DMS 273 treated with DMSO at 0.1 percent for 48 hours (cell line): ENCODE measurements at regions not wholly inside any gene's neighbourhood (a gene's known extent, or its start where the extent isn't known, plus 50 kb on each side); places are given as distances from the start of the nearest gene placed in this dataset.

Source experiments
- DNase-seq: peaks from one replicate; lab custom pipeline; 2025; lab: John Stamatoyannopoulos, UW

DNA sequence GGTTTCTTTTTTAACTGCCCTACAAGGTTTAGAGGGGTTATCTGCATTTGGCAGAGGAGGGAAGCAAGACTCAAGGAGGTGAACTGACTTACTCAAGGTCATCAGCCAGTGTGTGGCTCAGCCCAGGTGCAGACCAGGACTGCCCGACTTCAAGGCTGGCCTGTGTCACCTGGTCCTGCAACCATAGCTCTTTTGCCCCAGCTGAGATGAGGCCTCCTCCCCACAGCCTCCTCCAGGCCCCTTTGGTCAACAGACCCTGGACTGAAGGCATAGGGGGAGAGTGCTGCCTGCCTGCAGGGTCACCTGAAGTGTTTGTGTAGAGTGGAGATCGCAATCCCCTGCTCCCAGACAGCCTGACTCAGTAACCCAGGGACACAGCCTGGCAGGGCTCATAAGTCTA, 168.5 kb upstream of the GLI2 start:
- no peak for DNase-seq

DNA sequence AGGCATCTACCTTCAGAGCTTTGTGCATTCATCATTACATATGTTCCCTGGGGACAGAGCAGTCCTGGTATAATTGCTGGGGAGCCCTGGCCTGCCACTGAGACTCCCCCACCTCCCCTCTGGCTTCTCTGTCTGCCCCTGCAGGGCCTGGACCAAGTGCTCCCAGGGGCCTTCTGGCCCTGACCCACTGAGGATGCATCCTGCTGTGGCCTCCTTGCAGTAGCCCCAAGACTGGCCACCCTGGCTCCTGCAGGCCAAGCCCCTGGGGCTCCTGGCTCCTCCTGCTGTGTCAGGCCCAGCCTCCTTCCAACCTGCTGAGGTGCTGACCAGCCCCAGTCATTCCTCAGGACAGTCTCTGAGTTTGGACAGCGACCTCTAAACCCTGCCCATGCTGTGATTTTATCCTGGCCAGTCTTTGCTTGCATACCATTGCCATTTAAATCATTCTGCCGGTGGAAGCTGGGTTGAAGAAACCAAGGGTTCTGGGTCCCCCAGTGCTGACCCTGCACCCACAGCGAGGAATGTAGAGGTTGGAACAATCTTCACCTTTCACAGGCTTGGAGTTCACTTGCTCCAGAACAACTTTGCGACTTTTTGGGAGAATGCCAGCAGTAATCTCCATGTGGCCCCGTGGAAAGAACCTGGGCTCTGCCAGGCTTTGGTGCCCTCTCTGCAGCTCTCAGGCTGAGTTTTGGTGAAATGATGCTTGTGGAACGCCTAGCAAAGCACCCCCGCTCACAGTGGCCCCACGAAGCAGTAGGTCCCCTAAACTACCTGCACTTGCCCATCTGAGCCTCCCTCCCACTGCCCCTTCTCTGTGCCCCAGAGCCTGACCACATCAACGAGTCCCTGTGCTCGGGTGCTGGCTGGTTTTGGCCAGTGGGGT, 167.3 kb upstream of the GLI2 start:
- DNase-seq = no peak

DNA sequence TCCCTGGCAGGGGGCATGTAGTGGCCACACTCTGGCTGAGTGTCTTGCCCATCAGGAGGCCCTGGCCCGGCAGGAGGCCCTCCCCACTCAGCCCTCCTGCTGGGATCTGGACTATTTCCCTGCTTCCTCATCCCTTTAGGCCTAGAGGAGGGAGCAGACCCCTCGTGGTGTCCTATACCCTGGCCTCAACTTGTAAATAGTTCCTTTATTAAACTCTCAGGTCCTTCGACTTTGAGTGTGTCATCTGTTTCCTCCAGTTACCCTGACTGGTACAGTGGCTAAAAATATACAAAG, 166.7 kb upstream of the GLI2 start:
- DNase-seq = no peak

DNA sequence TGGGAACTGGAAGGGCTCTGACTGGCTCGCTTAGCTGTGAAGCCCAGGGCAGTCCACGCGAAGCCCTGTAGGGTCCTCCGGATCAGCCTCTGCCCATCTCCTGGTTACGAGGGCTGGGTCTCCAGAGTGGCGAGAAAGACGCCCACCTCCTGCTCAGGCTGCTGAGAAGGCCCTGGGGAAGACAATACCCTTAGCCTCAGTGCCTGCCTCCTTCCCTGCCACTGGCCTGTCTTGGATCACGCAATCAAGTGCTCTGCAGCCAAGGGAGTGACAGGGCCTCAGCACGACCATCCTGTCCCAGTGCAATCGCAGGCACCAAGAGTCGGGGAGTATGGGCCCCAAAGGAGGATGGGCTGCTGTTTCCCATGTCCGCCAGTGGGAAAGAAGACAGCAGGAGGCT, 165.7 kb upstream of the GLI2 start:
- DNase-seq = no peak

DNA sequence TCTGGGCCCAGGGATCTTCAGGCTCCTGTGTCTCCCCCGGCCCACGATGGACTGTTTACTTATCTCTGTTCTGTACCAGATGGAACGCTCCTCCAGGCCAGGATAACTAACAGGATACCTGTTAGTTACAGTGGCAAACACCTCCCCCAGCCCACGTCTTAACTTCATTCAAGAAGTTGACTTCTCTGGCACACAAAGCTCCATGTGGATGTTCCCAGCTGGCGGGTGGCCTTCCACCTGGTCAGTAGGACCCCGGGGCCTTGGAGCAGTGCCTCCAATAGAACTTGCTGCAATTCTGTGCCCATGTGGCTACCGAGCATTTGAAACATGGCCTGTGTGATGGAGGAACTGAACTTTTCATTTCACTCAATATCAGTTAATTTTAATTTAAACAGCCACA, 165.1 kb upstream of the GLI2 start:
- DNase-seq = no peak

DNA sequence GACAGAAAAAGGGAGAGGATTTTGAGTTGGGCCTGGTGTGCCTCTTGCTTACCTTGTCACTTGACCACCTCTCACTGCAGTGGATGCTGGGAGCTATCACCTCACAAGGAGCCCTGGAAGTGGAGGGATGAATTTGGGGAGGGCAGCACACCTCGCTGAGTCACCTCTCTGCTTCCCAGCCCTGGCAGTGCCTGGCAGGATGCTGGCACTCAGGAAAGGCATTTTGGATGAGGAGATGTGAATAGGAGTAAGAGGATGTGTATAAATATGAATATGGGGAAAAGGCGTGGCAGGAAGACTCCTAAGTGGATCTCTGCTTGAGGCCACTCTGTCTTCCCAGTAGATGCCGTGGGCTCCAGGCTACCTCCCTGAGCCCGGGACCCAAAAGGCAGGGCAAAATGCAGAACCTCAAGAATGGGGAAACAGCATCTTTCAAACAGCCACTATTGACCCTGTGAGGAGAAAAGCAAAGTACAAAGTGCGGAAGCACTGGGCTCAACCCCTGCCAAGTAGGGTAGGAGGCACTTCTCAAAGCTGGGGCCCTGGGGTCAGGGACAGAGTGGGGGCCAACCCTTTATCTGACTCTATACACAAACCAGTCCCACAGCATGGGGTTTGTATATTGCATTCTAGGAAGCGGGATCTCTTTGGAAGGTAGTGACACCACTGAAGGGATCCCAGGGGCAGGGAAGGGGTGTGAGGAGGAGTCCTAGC, 164.5 kb upstream of the GLI2 start:
- no peak for DNase-seq

DNA sequence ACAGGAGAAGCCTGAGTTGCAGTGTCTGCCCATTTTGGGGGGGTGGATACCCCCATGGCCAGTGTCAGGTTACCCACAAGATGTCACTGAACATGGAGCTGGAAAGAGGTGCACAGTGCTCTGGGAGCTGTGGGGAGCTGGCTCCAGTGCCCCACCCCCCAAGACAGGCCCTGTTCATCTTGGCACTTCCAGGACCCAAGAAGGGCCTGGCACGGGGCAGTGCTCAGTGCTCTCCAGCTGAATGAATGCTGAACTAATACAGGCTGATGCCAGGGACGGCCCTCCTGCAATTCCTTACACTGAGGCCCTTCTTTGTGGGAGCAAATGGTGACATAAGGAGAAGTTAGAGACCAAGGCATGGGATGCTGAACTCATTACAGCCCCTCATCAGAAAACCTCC, 163.4 kb upstream of the GLI2 start:
- DNase-seq = no peak

DNA sequence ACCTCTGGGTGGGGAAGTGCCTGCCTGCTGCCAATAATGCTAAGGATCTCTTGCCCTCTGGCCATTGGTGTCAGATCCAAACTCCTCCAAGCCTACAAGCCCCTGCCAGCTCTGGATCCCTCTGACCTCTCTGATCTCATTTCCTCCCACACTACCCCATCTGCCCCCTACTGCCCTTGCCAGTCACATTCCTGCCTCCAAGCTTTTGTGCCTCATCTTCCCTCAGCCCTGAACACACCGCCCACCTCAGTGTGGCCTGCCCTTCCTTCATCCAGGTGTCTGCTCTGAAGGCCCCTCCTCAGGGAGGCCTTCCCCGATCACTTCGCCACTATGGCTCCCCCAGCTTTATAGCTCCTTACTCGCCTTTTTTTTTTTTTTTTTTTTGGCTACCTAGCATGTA, 161.0 kb upstream of the GLI2 start:
- no peak for DNase-seq

DNA sequence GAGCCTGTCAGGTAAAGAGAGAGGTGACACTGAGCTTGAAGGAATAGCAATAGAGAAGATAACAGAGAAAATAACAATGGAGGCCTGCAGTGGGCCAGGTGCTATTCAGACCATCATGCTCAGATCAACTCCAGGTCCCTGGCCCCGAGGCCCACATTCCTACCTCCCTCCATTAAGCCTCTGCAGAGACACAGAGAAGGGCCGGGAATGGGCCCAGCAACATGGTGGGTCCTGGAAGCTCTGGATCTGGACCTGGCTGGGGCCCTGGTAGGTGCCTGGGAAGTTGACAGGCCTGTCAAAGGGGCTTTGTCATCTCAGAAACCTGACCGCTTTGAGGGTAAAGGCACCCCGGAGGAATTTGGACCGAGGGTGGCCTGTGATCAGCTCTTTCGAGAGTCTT, 159.7 kb upstream of the GLI2 start:
- DNase-seq = no peak

DNA sequence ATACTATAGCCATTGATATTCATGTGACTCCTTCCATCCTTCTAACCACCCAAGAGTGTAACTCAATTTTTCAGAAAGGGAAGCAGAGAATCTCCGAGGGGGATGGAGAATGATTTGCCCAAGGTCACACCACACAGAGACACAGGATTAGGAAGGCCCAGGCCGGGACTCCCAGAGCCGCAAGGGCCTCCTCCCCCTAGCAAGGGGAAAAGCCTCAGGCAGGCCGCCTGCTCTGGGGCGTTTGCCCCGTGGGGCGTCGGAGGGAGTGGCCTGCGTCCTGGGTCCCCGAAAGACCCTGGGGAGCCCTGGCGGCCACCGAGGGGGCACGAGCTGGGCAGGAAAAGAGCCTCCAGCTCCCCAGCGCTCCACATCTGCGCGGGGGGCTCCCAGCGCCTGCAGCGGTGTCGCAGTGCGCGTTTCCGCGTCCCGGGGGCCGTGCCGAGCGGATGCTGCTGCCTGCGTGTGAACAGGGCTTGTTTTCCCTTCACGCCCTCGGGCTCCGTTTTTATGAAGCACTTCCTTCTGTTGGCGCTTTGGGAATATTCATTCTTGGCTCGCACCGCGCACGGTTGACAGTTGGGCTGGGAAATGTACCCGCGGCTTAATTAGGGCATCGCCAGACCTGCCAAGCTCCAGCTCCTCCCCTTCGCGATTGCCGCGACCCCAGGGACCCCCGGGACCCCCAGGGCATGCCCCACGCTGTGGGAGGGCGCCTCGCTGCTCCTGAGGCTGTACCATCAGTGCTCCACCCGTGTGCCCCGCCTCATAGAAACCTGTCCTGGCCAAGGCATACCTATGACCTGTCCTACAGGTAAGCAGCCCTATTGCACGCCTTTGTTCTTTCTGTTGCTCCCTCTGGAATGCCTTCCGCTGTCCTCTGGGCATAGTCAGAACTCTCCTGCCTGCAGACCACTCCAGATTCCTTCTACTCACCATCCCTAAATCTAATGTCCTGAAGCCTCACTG, 158.9 kb upstream of the GLI2 start:
- no peak for DNase-seq

DNA sequence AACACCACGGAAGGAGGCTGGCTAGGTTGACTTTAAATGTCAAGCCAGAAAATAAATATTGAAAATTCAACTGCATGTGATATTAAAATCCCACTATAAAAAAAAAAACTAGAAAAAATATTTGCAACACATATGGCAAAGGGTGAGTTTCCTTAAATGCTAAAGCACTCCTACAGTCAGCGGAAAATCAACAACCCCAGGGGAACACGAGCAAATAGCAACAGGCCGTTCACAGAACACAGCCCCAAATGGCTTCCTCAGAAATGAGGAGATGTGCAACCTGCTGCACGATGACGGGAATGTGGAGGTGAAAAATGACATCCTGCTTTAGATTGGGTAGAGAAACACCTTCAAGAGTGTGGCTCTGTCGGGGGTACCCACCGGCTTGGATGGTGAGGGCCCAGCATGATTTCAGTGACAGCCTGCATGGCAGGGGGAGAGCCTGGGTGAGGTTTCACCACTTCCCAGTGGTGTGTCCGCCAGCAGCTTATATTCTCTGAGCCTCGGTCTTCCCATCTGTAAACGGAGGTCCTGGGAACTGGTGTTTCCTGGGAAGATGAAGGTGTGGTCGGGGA, 157.9 kb upstream of the GLI2 start:
- DNase-seq = no peak

DNA sequence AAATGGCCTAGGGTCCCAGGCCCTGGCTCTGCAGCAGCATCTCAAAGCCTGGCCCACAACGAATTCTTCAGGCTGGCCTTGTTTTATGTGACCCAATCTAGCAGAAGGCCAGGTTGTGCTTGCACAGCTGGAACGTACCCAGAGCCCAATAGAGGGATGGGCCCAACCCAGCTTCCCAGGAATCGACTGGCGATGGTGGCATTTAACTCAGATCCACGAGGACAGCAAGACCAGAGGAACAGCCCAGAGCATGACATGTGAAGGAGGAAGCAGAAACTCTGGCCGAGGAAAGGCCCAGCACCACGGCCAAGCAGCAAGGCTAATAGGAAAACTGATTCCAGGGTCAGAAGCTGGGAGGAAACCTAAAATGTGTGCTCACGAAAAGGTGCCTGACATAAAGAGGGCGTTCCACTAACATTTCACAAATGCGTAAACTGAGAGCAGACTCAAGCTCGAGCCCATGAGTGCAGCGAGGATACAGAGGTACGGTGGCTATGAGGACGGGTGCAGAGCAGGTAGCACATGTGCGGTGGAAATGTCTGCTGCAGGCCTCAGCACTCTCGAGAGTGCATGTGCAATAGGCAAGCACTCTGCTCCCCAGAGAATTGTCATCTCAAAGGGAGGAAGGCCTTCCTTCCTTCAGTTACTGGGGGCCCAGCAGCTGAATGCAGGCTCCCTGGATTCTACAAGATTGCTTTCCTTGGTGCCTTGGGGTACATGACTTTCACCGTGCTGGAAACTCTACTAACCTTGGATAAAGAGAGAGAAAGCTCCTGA, 156.9 kb upstream of the GLI2 start:
- DNase-seq = no peak

DNA sequence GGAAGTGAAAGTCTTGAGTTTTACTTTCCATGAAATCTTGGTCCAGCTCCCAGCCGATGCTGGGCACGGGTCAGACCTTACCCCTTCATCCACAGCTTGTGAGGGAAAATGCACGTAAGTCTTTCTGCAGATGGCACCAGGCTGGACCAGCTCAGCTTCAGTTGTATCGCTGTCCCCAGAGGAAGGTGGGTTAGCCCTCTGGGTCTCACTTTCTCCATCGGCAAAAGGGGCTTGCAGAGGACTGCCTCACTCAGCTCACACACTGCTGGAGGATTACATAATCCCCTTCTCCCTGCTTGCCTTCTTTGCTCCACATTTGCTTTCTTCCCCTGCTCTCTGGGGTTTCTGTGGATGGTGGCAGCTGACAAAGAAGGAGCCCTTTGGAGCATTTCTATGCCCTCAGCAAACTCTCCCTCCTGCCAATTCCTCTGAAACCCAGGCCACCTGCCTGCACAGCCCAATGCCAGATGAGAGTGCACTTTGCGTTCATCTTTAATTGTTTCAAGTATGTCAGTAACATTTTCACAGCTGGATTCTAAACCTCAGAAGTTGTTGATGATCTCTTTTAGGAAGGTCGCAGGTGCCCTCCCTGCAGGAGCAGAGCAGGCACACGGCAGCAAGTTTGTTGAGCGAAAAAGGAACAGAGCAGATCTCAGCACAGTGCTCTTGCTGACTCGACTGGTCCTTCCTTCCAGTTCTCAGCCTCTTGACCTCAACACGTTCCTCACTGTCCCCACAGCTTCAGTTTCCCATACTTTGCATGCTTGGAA, 155.6 kb upstream of the GLI2 start:
- no peak for DNase-seq

DNA sequence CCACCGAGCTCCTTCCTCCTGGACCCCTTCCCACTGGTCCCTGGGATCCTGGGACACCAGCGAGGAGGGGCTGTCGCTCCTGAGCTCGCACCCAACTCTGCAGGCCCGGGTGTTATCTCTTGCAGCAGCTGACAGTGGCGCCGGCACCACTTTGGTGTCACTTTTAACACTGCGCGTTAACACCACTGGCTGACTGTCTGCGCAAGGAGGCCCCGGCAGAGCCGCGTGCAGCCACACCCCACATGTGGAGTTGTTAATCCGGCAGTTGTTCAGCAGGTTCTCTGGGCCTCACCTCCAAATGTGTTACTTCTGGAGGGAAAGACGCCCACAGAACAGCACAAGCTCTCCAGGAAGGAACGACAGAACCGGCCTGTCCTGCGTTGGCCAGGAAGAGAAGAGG, 155.0 kb upstream of the GLI2 start:
- no peak for DNase-seq

DNA sequence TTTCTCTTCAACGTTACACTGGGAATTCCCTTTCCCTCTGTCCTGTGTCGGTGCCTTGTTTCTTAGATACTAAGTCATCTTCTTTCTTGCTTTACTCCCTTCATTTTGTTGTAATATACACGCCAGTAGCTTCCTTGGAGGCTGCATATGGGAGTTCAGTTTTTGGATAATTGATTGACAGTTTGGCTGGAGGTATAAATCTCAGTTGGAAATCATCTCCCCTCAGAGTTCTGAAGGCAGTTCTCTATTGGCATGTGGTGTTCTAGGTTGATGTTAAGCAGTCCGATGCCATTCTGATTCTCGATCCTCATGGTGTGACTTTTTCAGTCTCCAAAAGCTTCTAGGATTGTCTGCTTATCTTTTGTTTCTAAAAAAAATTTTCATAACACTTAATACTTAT, 152.5 kb upstream of the GLI2 start:
- DNase-seq = no peak

DNA sequence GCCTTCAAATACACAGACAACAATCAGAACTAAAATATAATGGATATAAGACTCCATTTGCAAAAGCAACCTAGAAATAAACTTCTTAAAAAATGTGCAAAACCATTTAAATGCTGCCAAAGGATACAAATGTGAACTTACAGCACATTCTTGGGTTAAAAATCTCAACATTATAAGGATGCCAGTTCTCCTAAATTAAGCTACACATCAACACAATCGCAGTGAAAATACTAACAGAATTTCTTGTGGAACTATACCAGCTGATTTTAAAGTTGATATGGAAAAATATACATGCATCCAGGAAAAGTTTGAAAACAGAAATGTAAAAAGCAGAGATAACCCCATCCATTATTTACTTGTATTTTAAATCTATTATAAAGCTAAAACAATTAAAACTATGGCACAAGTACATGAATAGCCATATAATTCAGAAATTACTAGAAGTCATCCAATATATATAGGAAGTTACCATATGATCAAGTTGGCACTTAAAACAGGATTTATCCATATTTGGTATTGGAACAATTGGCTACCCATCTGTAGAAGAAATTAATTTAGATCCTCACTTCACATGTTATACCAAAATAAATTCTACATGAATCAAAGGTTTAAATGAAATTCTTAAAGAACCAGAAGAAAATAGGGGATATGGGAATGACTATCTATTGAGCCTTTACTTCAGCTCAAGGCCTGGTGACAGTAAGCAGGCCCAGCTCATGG, 151.7 kb upstream of the GLI2 start:
- DNase-seq = no peak

DNA sequence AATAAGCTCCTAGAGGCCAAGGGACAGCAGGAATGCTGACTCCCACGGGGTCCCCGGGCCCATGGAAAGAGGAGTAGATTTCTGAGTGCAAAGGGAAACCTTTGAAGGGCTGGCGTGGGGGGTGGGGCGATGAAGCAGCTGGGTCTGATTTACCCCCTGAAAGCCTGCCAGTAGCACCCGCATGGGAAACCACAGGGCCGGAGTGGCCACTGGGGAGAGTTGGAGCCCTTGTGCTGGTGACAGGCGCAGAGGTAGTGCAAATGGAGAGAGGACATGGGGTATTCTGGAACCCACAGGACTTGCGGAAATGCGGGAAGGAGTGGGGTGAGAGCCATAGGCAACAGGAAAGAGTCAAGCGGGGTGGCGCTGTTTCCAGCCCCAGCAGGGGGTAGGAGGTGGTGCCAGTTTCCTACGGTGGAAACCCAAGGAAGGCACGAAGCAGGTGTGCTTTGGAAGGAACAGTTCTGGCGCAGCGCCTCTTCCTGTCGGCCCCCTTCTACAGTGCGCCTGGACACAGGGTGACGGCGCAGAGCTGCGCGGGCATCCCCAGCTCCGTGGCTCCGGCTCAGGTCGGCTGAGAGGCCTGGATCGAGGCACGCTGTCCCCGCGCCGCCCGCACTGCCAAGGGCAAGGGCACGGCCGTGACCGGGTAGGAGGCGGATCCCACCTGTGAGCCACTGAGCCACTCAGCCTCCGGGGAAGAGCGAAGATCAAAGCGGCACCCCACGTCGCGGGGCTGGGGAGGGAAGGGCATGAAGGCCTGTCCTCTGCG, 149.0 kb upstream of the GLI2 start:
- no peak for DNase-seq

DNA sequence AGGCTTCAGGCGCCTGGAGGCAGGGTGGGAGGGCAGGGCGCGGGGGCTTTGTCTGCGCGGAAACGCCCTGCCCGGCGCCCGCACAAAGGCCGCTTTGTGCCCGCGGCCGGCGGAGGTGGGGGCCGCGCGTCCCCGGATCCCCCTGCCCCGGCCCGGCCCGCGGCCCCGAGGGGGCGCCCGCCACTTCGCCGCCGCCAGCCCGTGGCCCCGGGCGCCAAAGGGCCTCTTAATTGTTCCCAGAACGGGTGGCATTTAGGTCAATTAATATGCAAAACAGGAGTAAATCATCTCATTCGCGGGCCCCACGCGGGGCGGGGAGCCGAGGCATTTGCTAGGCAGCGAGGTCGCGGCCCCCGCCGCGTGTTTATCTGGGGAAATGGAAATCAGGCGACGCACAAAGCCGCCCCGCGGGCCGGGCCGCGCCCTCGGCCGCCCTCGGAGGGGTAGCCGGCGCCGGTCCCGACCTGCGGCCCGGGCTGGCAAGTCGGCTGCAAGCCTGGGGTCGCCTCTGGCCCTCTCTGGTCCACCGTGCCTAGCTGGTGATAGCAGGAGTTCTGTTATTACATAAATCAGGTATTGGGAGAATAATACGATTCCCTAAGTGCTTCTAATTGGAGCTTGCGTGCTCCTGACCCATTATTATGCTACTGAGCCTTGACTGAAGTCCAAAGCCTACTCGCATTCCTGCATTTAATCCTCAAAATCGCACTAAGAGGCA, 148.2 kb upstream of the GLI2 start:
- no peak for DNase-seq

DNA sequence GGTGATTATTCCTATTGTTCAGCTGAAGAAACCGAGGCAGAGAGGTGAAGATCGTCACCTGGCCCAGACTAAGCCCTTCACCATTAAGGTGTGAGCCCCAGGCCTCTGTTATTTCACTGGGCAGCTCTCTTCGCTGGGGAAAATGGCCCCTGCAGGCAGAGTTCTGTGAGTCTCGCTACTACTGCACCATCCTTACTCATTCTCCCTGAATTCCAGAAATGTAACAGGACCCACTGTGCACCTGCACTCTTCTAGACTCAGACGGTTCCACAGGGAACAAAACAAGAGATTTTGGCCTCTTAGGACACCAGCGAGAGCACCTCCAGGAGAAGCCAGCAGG, 147.7 kb upstream of the GLI2 start:
- no peak for DNase-seq
